Neural cell (in vitro differentiated cells): ENCODE measurements at regions not wholly inside any gene's neighbourhood (a gene's known extent, or its start where the extent isn't known, plus 50 kb on each side); places are given as distances from the start of the nearest gene placed in this dataset.
A peak's percentile ranks its signal among the peaks of the same experiment; 100 is the strongest.

ENCODE experiments used
- H2AFZ ChIP-seq: fragments of 200-600, 300-800 bp; sonication (generic), shearing (Covaris generic); 2 replicates; pipeline ENCODE4 v1.6.0; 2014; ENCODE audit warnings: low read depth, mild to moderate bottlenecking, antibody characterized with exemption, low read length, moderate library complexity
- H3F3A ChIP-seq: fragments of 200-600 bp; shearing (Covaris generic); 2 replicates; pipeline ENCODE4 v1.6.1; 2016; ENCODE audit warnings: mild to moderate bottlenecking, moderate library complexity, mixed read lengths, antibody characterized with exemption, low read length; ENCODE audit not compliant: insufficient read depth, poor library complexity, severe bottlenecking
- H3K27ac ChIP-seq: fragments of 200-600, 300-800 bp; sonication (generic), shearing (Covaris generic); 2 replicates; pipeline ENCODE4 v1.5.1; 2014; ENCODE audit warnings: mild to moderate bottlenecking, low read length, moderate library complexity
- H3K27me3 ChIP-seq: fragments of 300-800, 200-600 bp; sonication (generic), shearing (Covaris generic); 2 replicates; pipeline ENCODE4 v1.6.0; 2014; ENCODE audit warnings: mild to moderate bottlenecking, low read depth, low read length, moderate library complexity; ENCODE audit not compliant: insufficient read depth
- H3K36me3 ChIP-seq: fragments of 300-800, 200-600 bp; sonication (generic), shearing (Covaris generic); 2 replicates; pipeline ENCODE4 v1.5.1; 2014; ENCODE audit warnings: mild to moderate bottlenecking, antibody characterized with exemption, low read length, moderate library complexity; ENCODE audit not compliant: insufficient read depth
- H3K4me2 ChIP-seq: fragments of 300-800, 200-600 bp; sonication (generic), shearing (Covaris generic); 2 replicates; pipeline ENCODE4 v1.6.0; 2014; ENCODE audit warnings: mild to moderate bottlenecking, low read length
- H3K4me3 ChIP-seq: fragments of 300-800, 200-600 bp; sonication (generic), shearing (Covaris generic); 2 replicates; pipeline ENCODE4 v1.5.1; 2014; ENCODE audit warnings: mild to moderate bottlenecking, low read length, moderate library complexity
- H3K79me2 ChIP-seq: fragments of 200-600 bp; shearing (Covaris generic); replicated peaks from 2 replicates; pipeline ENCODE4 v1.6.0; 2014; ENCODE audit warnings: mild to moderate bottlenecking, low read length, moderate library complexity; ENCODE audit not compliant: insufficient read depth
- H3K9ac ChIP-seq: fragments of 300-800, 200-600 bp; sonication (generic), shearing (Covaris generic); 2 replicates; pipeline ENCODE4 v1.6.1; 2016; ENCODE audit warnings: mild to moderate bottlenecking, low read length, mixed read lengths
- H3K9me2 ChIP-seq: fragments of 200-600 bp; shearing (Covaris generic); 2 replicates; pipeline ENCODE4 v1.6.1; 2016; ENCODE audit warnings: mild to moderate bottlenecking, low read length, mixed read lengths; ENCODE audit not compliant: insufficient read depth
- H3K9me3 ChIP-seq: fragments of 200-600, 300-800 bp; sonication (generic), shearing (Covaris generic); 2 replicates; pipeline ENCODE4 v1.6.1; 2016; ENCODE audit warnings: mild to moderate bottlenecking, mixed run types, low read length, moderate library complexity, mixed read lengths
- H4K20me1 ChIP-seq: fragments of 200-600 bp; shearing (Covaris generic); 2 replicates; pipeline ENCODE4 v1.6.1; 2016; ENCODE audit warnings: mild to moderate bottlenecking, mixed run types; ENCODE audit not compliant: insufficient read depth
- EP300 ChIP-seq: fragments of 450-650 bp; conservative IDR thresholded peaks from 2 replicates; pipeline ENCODE4 v1.6.1; 2014; ENCODE audit warnings: antibody characterized with exemption, mild to moderate bottlenecking, moderate library complexity; ENCODE audit not compliant: poor library complexity, severe bottlenecking
- EZH2 ChIP-seq: fragments of 200-600, 300-800 bp; shearing (Covaris generic), sonication (generic); IDR thresholded peaks from 2 replicates; pipeline ENCODE4 v1.6.1; 2014; ENCODE audit warnings: antibody characterized with exemption, low read length, borderline replicate concordance, mild to moderate bottlenecking; ENCODE audit not compliant: insufficient read depth, poor library complexity, severe bottlenecking
- MXI1 ChIP-seq: fragments of 450-650 bp; conservative IDR thresholded peaks from 2 replicates; pipeline ENCODE4 v1.6.1; 2014; ENCODE audit warnings: antibody characterized with exemption, mild to moderate bottlenecking; ENCODE audit not compliant: poor library complexity, severe bottlenecking
- POLR2AphosphoS5 ChIP-seq: IDR thresholded peaks from 2 replicates; pipeline ENCODE4 v1.6.1; 2012
- RAD21 ChIP-seq: fragments of 450-650 bp; conservative IDR thresholded peaks from 2 replicates; pipeline ENCODE4 v1.6.1; 2014; ENCODE audit warnings: antibody characterized with exemption, mild to moderate bottlenecking, moderate library complexity
- SMC3 ChIP-seq: fragments of 450-650 bp; conservative IDR thresholded peaks from 2 replicates; pipeline ENCODE4 v1.6.1; 2014; ENCODE audit warnings: antibody characterized with exemption, mild to moderate bottlenecking, moderate library complexity; ENCODE audit not compliant: poor library complexity
- TAF1 ChIP-seq: IDR thresholded peaks from 2 replicates; pipeline ENCODE4 v1.6.1; 2012; ENCODE audit warnings: low read depth
- TF ChIP-seq, protein P1 (sequence below): fragments of 450-650 bp; IDR thresholded peaks from 2 replicates; pipeline ENCODE4 v1.5.1; 2014; ENCODE audit warnings: antibody characterized with exemption, mild to moderate bottlenecking, moderate library complexity; ENCODE audit not compliant: poor library complexity, severe bottlenecking
- TF ChIP-seq, protein P2 (sequence below): IDR thresholded peaks from 2 replicates; pipeline ENCODE4 v1.6.1; 2012; ENCODE audit warnings: borderline replicate concordance

DNA sequence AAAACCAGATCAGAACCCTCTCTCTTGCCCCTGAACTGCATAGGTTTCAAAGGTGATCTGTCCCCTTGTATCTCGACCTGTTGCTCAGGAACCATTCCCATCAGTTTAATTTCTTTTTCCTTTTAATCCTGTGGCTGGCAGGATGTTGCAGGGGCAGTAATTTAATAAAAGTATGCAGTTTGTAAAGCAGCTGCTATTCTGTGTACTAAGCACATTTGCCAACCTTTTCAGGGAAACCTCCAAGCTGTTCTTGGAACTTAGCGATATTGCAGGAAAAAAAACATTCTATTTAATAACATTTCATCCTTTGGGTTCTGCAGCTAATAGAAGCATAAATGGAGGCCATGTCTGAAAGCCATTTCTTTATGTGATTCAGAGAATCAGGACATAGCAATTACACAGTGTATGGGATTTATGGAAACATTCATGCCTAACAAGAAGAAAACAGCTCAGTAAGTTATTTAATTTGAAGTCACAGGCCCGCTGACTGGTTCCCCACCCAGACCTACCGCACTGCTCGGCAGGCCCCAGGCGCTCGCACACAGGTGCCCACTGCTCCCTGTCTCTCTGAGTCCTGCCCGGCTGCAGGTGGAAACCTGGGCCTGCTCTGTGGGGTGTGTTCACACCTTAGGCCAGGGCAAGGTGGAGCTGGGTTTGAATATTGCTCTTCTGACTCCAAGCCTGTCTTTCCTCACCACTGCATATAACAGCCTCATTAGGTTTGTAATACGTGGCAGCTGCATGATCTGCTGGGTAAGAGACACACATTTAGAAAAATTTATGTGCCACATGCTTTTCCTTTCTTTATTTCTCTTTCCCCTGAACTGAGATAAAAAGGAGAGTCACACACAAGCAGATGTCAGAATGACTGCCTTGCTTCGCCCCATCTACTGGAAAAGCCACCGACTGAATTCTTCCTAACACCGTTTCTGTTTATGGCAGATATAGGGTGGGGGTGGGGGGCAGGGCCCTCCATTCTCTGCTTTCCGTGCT lies 119.7 kb downstream of the SLC25A47 start:
- no peaks in the 10 kb centered on the region for H4K20me1 ChIP-seq
- peak overlapping the region; percentile 16 for H3K4me3 ChIP-seq
- no peaks in the 10 kb centered on the region for H3K9me3 ChIP-seq
- no peak for TF ChIP-seq EZH2
- no peak for TF ChIP-seq TAF1
- no peak for TF ChIP-seq SMC3
- no peak for TF ChIP-seq EP300
- TF ChIP-seq, protein P1, sequence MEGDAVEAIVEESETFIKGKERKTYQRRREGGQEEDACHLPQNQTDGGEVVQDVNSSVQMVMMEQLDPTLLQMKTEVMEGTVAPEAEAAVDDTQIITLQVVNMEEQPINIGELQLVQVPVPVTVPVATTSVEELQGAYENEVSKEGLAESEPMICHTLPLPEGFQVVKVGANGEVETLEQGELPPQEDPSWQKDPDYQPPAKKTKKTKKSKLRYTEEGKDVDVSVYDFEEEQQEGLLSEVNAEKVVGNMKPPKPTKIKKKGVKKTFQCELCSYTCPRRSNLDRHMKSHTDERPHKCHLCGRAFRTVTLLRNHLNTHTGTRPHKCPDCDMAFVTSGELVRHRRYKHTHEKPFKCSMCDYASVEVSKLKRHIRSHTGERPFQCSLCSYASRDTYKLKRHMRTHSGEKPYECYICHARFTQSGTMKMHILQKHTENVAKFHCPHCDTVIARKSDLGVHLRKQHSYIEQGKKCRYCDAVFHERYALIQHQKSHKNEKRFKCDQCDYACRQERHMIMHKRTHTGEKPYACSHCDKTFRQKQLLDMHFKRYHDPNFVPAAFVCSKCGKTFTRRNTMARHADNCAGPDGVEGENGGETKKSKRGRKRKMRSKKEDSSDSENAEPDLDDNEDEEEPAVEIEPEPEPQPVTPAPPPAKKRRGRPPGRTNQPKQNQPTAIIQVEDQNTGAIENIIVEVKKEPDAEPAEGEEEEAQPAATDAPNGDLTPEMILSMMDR, result no peak
- TF ChIP-seq RAD21, result no peak
- TF ChIP-seq POLR2AphosphoS5, result no peak
- TF ChIP-seq, protein P2, sequence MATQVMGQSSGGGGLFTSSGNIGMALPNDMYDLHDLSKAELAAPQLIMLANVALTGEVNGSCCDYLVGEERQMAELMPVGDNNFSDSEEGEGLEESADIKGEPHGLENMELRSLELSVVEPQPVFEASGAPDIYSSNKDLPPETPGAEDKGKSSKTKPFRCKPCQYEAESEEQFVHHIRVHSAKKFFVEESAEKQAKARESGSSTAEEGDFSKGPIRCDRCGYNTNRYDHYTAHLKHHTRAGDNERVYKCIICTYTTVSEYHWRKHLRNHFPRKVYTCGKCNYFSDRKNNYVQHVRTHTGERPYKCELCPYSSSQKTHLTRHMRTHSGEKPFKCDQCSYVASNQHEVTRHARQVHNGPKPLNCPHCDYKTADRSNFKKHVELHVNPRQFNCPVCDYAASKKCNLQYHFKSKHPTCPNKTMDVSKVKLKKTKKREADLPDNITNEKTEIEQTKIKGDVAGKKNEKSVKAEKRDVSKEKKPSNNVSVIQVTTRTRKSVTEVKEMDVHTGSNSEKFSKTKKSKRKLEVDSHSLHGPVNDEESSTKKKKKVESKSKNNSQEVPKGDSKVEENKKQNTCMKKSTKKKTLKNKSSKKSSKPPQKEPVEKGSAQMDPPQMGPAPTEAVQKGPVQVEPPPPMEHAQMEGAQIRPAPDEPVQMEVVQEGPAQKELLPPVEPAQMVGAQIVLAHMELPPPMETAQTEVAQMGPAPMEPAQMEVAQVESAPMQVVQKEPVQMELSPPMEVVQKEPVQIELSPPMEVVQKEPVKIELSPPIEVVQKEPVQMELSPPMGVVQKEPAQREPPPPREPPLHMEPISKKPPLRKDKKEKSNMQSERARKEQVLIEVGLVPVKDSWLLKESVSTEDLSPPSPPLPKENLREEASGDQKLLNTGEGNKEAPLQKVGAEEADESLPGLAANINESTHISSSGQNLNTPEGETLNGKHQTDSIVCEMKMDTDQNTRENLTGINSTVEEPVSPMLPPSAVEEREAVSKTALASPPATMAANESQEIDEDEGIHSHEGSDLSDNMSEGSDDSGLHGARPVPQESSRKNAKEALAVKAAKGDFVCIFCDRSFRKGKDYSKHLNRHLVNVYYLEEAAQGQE, result no peak
- peaks cover 4% of the 10 kb centered on the region for H3K79me2 ChIP-seq
- no peak overlapping the region for H2AFZ ChIP-seq
- H3K4me2 ChIP-seq, result no peak overlapping the region
- H3K27ac ChIP-seq, result peak overlapping the region; percentile 77
- H3K9me2 ChIP-seq, result no peaks in the 10 kb centered on the region
- H3K27me3 ChIP-seq, result no peaks in the 10 kb centered on the region
- H3K9ac ChIP-seq, result peak overlapping the region; percentile 48
- peaks cover 5% of the 10 kb centered on the region for H3F3A ChIP-seq
- no peaks in the 10 kb centered on the region for H3K36me3 ChIP-seq

DNA sequence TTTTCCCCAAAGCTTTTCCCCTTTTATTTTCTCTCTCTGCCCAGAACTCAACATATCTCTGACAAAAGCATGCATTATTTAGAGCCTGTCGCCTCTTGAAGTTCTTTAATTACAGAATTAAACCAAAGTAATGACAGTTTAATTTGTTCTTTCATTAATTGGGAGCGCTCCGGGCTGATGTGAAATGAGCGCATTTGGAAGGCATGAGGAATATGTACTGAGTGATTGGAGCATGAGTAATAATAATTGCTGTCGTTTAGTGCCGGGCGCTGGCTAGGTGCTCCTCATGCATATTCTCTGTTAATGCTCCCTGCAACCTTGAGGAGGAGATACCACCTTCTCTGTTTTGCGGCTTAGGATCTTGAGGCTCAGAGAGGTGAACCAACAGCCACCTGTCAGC lies 120.5 kb downstream of the SLC25A47 start:
- Histone ChIP-seq H4K20me1 (no peaks in the 10 kb centered on the region), H3K36me3 (no peaks in the 10 kb centered on the region), H3K79me2 (peaks cover 1% of the 10 kb centered on the region), H3K4me2 (no peak overlapping the region), H3F3A (peaks cover 5% of the 10 kb centered on the region), H3K4me3 (peak overlapping the region; percentile 16), H2AFZ (no peak overlapping the region), H3K9ac (peak overlapping the region; percentile 48), H3K27ac (peak overlapping the region; percentile 77), H3K27me3 (no peaks in the 10 kb centered on the region), H3K9me2 (no peaks in the 10 kb centered on the region), H3K9me3 (no peaks in the 10 kb centered on the region)
- TF ChIP-seq, protein P2, result no peak
- TF ChIP-seq TAF1 (no peak), MXI1 (no peak)
